Sigmoid colon (tissue), 6 donors: ENCODE measurements at regions not wholly inside any gene's neighbourhood (a gene's known extent, or its start where the extent isn't known, plus 50 kb on each side); places are given as distances from the start of the nearest gene placed in this dataset.

ENCODE experiments used
- DNase-seq: peaks from one replicate; pipeline ENCODE4 v3.0.0-alpha.2; 2019
- H3K27ac ChIP-seq, 4 donors: fragments of 200-600 bp; sonication (generic); one replicate each; pipeline ENCODE4 v1.5.1; 2016 to 2019; ENCODE audit warnings: mild to moderate bottlenecking in 1 of 4
- H3K27me3 ChIP-seq, 3 donors: fragments of 200-600 bp; sonication (generic); one replicate each; pipeline ENCODE4 v1.5.1; 2019; ENCODE audit warnings: mild to moderate bottlenecking in 1 of 3
- H3K36me3 ChIP-seq, 4 donors: fragments of 200-600 bp; sonication (generic); one replicate each; pipeline ENCODE4 v1.5.1; 2016 to 2019
- H3K4me1 ChIP-seq, 4 donors: fragments of 200-600 bp; sonication (generic); one replicate each; pipeline ENCODE4 v1.5.1; 2017 to 2019
- H3K4me3 ChIP-seq, 4 donors: fragments of 200-600 bp; sonication (generic); one replicate each; pipeline ENCODE4 v1.5.1; 2017 to 2019; ENCODE audit warnings: mild to moderate bottlenecking in 2 of 4, moderate library complexity in 1 of 4
- H3K9me3 ChIP-seq, 4 donors: fragments of 200-600 bp in 3 of 4; sonication (generic) in 3 of 4; one replicate each; pipeline versions ENCODE4 v1.5.1 to v1.6.1; 2013 to 2019
- CTCF ChIP-seq, 4 experiments: fragments of 450-650 bp in 3 of 4; fragments of 200-600 bp in 1 of 4; IDR thresholded peaks; one replicate each; pipeline ENCODE4 v1.5.1; 2016 to 2019; ENCODE audit warnings: antibody characterized with exemption in 4 of 4, mild to moderate bottlenecking in 3 of 4, moderate library complexity in 2 of 4
- EP300 ChIP-seq, 4 donors: sonication (generic); formaldehyde crosslinking; IDR thresholded peaks; one replicate each; pipeline ENCODE4 v1.6.1; 2017; ENCODE audit warnings: antibody characterized with exemption in 4 of 4
- POLR2A ChIP-seq, 2 donors: fragments of 450-650 bp; IDR thresholded peaks; one replicate each; pipeline ENCODE4 v1.6.1; 2016; ENCODE audit warnings: antibody characterized with exemption in 2 of 2, mild to moderate bottlenecking in 2 of 2, moderate library complexity in 2 of 2
- POLR2AphosphoS5 ChIP-seq, 4 donors: sonication (generic); formaldehyde crosslinking; IDR thresholded peaks; one replicate each; pipeline ENCODE4 v1.6.1; 2017; ENCODE audit warnings: antibody characterized with exemption in 4 of 4
- WGBS, 2 donors: extraction: QIAGEN DNeasy Blood & Tissue Kit; methylation state at CpG; one replicate each; pipeline ENCODE4 v1.1.7; 2013; 5-methylcytosine and 5-hydroxymethylcytosine counted together
- intact Hi-C: fragments of 100-400 bp; cut with DNase I; formaldehyde crosslinking; loops from one replicate; pipeline ENCODE4 v1.15.1; 2023
- donor health status: healthy with polysubstance abuse.
- donor health status: healthy.

- Histone ChIP-seq H3K4me3 (no peak overlapping the region), H3K27ac (no peak overlapping the region), H3K9me3 (no peaks in the 10 kb centered on the region), H3K27me3 (no peaks in the 10 kb centered on the region), H3K4me1 (no peaks in the 10 kb centered on the region), H3K36me3 (no peaks in the 10 kb centered on the region)
- DNase-seq: no peak
- 66 to 78% methylated on average over 7 of the region's 7 CpGs for WGBS, 2 donors
- intact Hi-C loops: no loop called here
- TF ChIP-seq POLR2AphosphoS5 (IDR thresholded peaks at IDR 0.05): no peak
- TF ChIP-seq CTCF (IDR thresholded peaks at IDR 0.05): no peak
- no peak for TF ChIP-seq POLR2A (IDR thresholded peaks at IDR 0.05)
- no peak for TF ChIP-seq EP300 (IDR thresholded peaks at IDR 0.05)
These were observed 188.2 kb downstream of the FNDC1 start for GRCh38 chr6:159357211-159357915.

GRCh38 chr6:159353193-159353592 lies 184.0 kb downstream of the FNDC1 start:
- Histone ChIP-seq H3K4me3 (no peak overlapping the region), H3K27ac (no peak overlapping the region), H3K27me3 (no peaks in the 10 kb centered on the region), H3K9me3 (no peaks in the 10 kb centered on the region), H3K36me3 (no peaks in the 10 kb centered on the region), H3K4me1 (no peaks in the 10 kb centered on the region)
- no peak for DNase-seq
- WGBS, 2 donors: 77 to 84% methylated on average over 3 of the region's 3 CpGs
- TF ChIP-seq EP300 (IDR thresholded peaks at IDR 0.05) (no peak), POLR2AphosphoS5 (IDR thresholded peaks at IDR 0.05) (no peak), POLR2A (IDR thresholded peaks at IDR 0.05) (no peak), CTCF (IDR thresholded peaks at IDR 0.05) (no peak)
- intact Hi-C loops: no loop called here

- no peak for TF ChIP-seq CTCF (IDR thresholded peaks at IDR 0.05)
- TF ChIP-seq POLR2AphosphoS5 (IDR thresholded peaks at IDR 0.05): no peak
- TF ChIP-seq POLR2A (IDR thresholded peaks at IDR 0.05): no peak
- TF ChIP-seq EP300 (IDR thresholded peaks at IDR 0.05): no peak
- Histone ChIP-seq H3K27me3 (no peaks in the 10 kb centered on the region), H3K36me3 (no peaks in the 10 kb centered on the region), H3K4me1 (no peaks in the 10 kb centered on the region), H3K27ac (no peak overlapping the region), H3K4me3 (no peak overlapping the region), H3K9me3 (no peaks in the 10 kb centered on the region)
- DNase-seq: no peak
- intact Hi-C loops: no loop called here
These were observed 182.5 kb downstream of the FNDC1 start for GRCh38 chr6:159351707-159352106.

GRCh38 chr6:159349915-159350314 lies 180.7 kb downstream of the FNDC1 start:
- Histone ChIP-seq H3K4me3 (no peak overlapping the region), H3K27me3 (no peaks in the 10 kb centered on the region), H3K27ac (no peak overlapping the region), H3K9me3 (no peaks in the 10 kb centered on the region), H3K36me3 (no peaks in the 10 kb centered on the region), H3K4me1 (no peaks in the 10 kb centered on the region)
- TF ChIP-seq CTCF (IDR thresholded peaks at IDR 0.05) (no peak), EP300 (IDR thresholded peaks at IDR 0.05) (no peak), POLR2AphosphoS5 (IDR thresholded peaks at IDR 0.05) (no peak), POLR2A (IDR thresholded peaks at IDR 0.05) (no peak)
- intact Hi-C loops: no loop called here
- DNase-seq: no peak
- WGBS, 2 donors: 39 to 56% methylated on average over 4 of the region's 4 CpGs

GRCh38 chr6:159343709-159344108 lies 174.5 kb downstream of the FNDC1 start:
- Histone ChIP-seq H3K27ac (no peak overlapping the region), H3K4me1 (no peaks in the 10 kb centered on the region), H3K27me3 (no peaks in the 10 kb centered on the region), H3K9me3 (no peaks in the 10 kb centered on the region), H3K4me3 (no peak overlapping the region), H3K36me3 (no peaks in the 10 kb centered on the region)
- no peak for TF ChIP-seq POLR2AphosphoS5 (IDR thresholded peaks at IDR 0.05)
- no peak for TF ChIP-seq POLR2A (IDR thresholded peaks at IDR 0.05)
- no peak for TF ChIP-seq CTCF (IDR thresholded peaks at IDR 0.05)
- no peak for TF ChIP-seq EP300 (IDR thresholded peaks at IDR 0.05)
- 74 to 75% methylated on average over 1 of the region's 1 CpG for WGBS, 2 donors
- intact Hi-C loops: no loop called here
- DNase-seq: no peak
